Tibial nerve (tissue), 4 donors: ENCODE measurements at regions not wholly inside any gene's neighbourhood (a gene's known extent, or its start where the extent isn't known, plus 50 kb on each side); places are given as distances from the start of the nearest gene placed in this dataset.

Source experiments
- CTCF ChIP-seq, 5 experiments: fragments of 200-600 bp in 3 of 5; fragments of 450-650 bp in 2 of 5; sonication (generic) in 3 of 5; IDR thresholded peaks; one replicate each; pipeline ENCODE4 v1.5.1; 2016 to 2019; ENCODE audit warnings: antibody characterized with exemption in 5 of 5, mild to moderate bottlenecking in 3 of 5, moderate library complexity in 2 of 5
- EP300 ChIP-seq, 2 donors: sonication (generic); formaldehyde crosslinking; IDR thresholded peaks; one replicate each; pipeline ENCODE4 v1.6.1; 2017; ENCODE audit warnings: antibody characterized with exemption in 2 of 2, mild to moderate bottlenecking in 1 of 2
- POLR2A ChIP-seq, 2 donors: fragments of 450-650 bp; IDR thresholded peaks; one replicate each; pipeline ENCODE4 v1.6.1; 2017; ENCODE audit warnings: antibody characterized with exemption in 2 of 2, mild to moderate bottlenecking in 2 of 2, moderate library complexity in 2 of 2

GRCh38 chr7:69110450-69111050 lies 487.7 kb upstream of the AUTS2 start:
- TF ChIP-seq CTCF (IDR thresholded peaks at IDR 0.05) (no peak), EP300 (IDR thresholded peaks at IDR 0.05) (no peak), POLR2A (IDR thresholded peaks at IDR 0.05) (no peak)
